Erythroblast (primary cell): ENCODE measurements at regions not wholly inside any gene's neighbourhood (a gene's known extent, or its start where the extent isn't known, plus 50 kb on each side); places are given as distances from the start of the nearest gene placed in this dataset.
"Not testable (repeated sequence)": the region's sequence is repeated elsewhere in the genome, so short reads cannot be mapped to it uniquely, and the experiment has no call there.

ENCODE experiments used
- GATA1 ChIP-seq: IDR thresholded peaks from 2 replicates; pipeline ENCODE4 v1.6.1; 2011; ENCODE audit warnings: low read depth, mild to moderate bottlenecking, control low read depth, low read length, moderate library complexity
- POLR2A ChIP-seq: IDR thresholded peaks from 2 replicates; pipeline ENCODE4 v1.6.1; 2011; ENCODE audit warnings: mild to moderate bottlenecking, low read length

GRCh38 chr17:64794113-64794512 lies 125.2 kb downstream of the LRRC37A3 start:
- TF ChIP-seq POLR2A, GATA1: not testable (repeated sequence)
